ENCODE measurements at regions not wholly inside any gene's neighbourhood (a gene's known extent, or its start where the extent isn't known, plus 50 kb on each side); places are given as distances from the start of the nearest gene placed in this dataset.
"Not testable (repeated sequence)": the region's sequence is repeated elsewhere in the genome, so short reads cannot be mapped to it uniquely, and the experiment has no call there.

- H3K9me3 Mint-ChIP-seq, result no peaks in the 10 kb centered on the region
- peaks cover 3% of the 10 kb centered on the region for H3K4me1 ChIP-seq (ENCODE audit: control insufficient read depth, insufficient read depth, low read length)
- 80 to 90% methylated on average over 1 to 2 of the region's 2 CpGs for WGBS, 2 experiments (ENCODE audit: insufficient coverage in 1 of 2, insufficient read length in 1 of 2)
- no peak for DNase-seq
- H3K4me1 Mint-ChIP-seq, result peaks cover 30% of the 10 kb centered on the region
- H3K36me3 Mint-ChIP-seq (ENCODE audit: low read depth), result no peaks in the 10 kb centered on the region
- no peaks in the 10 kb centered on the region for H3K36me3 ChIP-seq (ENCODE audit: control insufficient read depth, insufficient read depth, low read length)
- H3K9me3 ChIP-seq (ENCODE audit: control insufficient read depth, low read length), result peaks cover 4% of the 10 kb centered on the region
- no peak overlapping the region for H3K27ac Mint-ChIP-seq
- no peak overlapping the region for H3K4me3 Mint-ChIP-seq
- no peak overlapping the region for H3K4me3 ChIP-seq (ENCODE audit: low read length)
- H3K27me3 ChIP-seq (ENCODE audit: control insufficient read depth, insufficient read depth, low read length, poor library complexity, severe bottlenecking), result no peaks in the 10 kb centered on the region
- H3K27ac ChIP-seq (ENCODE audit: low read depth, low read length), result peak overlapping the region; percentile 1
- H3K27me3 Mint-ChIP-seq (ENCODE audit: insufficient read depth), result no peaks in the 10 kb centered on the region
- H3K9ac ChIP-seq (ENCODE audit: extremely low read depth, low read length, poor library complexity, severe bottlenecking), result no peak overlapping the region
- TF ChIP-seq, protein P1, sequence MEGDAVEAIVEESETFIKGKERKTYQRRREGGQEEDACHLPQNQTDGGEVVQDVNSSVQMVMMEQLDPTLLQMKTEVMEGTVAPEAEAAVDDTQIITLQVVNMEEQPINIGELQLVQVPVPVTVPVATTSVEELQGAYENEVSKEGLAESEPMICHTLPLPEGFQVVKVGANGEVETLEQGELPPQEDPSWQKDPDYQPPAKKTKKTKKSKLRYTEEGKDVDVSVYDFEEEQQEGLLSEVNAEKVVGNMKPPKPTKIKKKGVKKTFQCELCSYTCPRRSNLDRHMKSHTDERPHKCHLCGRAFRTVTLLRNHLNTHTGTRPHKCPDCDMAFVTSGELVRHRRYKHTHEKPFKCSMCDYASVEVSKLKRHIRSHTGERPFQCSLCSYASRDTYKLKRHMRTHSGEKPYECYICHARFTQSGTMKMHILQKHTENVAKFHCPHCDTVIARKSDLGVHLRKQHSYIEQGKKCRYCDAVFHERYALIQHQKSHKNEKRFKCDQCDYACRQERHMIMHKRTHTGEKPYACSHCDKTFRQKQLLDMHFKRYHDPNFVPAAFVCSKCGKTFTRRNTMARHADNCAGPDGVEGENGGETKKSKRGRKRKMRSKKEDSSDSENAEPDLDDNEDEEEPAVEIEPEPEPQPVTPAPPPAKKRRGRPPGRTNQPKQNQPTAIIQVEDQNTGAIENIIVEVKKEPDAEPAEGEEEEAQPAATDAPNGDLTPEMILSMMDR (conservative IDR thresholded peaks at IDR 0.05), result no peak
Observed at GRCh38 chr1:30218438-30218837, 504.9 kb downstream of the MATN1 start.

DNA sequence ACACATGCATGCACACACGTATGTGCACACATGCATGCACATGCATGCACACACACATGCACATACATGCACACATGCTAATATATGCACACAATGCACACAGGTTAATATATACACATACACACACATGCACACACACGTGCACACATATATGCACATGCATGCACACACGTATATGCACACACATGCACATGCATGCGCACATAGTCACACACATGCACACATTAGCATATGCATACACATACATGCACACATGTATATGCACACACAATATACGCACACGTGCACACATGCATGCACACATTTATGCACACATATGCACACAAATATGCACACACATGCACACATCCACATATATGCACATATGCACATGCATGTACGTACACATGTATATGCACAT is 506.8 kb downstream of the MATN1 start:
- Mint-ChIP-seq H3K4me3 (no peak overlapping the region), H3K36me3 (ENCODE audit: low read depth) (no peaks in the 10 kb centered on the region), H3K9me3 (no peaks in the 10 kb centered on the region), H3K27ac (no peak overlapping the region), H3K4me1 (peaks cover 30% of the 10 kb centered on the region), H3K27me3 (ENCODE audit: insufficient read depth) (no peaks in the 10 kb centered on the region)
- WGBS, 2 experiments (ENCODE audit: insufficient coverage in 1 of 2, insufficient read length in 1 of 2), result 90 to 93% methylated on average over 6 to 7 of the region's 7 CpGs
- H3K36me3 ChIP-seq (ENCODE audit: control insufficient read depth, insufficient read depth, low read length), result no peaks in the 10 kb centered on the region
- H3K9ac ChIP-seq (ENCODE audit: extremely low read depth, low read length, poor library complexity, severe bottlenecking), result no peak overlapping the region
- H3K4me1 ChIP-seq (ENCODE audit: control insufficient read depth, insufficient read depth, low read length), result peaks cover 3% of the 10 kb centered on the region
- DNase-seq, result no peak
- no peaks in the 10 kb centered on the region for H3K9me3 ChIP-seq (ENCODE audit: control insufficient read depth, low read length)
- TF ChIP-seq, protein P1 (conservative IDR thresholded peaks at IDR 0.05), result no peak
- H3K27ac ChIP-seq (ENCODE audit: low read depth, low read length), result no peak overlapping the region
- no peak overlapping the region for H3K4me3 ChIP-seq (ENCODE audit: low read length)
- no peaks in the 10 kb centered on the region for H3K27me3 ChIP-seq (ENCODE audit: control insufficient read depth, insufficient read depth, low read length, poor library complexity, severe bottlenecking)

DNA sequence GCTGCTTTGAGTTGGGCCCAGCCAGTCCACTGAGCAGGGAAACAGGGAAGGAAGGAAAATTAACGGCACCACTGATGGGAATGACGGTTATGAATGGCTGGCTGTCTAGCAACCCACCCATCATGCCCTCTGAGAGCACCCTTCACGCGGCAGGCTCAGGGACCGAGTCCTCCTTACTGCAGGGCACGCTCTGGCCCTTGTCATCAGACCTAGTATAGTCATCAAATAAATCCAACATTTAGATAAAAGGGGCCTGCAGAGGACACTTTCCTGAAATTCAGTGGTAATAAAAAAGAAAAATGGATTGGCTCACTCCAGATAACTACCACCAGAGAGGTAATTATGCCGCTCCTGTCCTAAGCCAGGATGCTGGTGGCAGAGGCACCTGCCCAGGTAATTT is 509.4 kb downstream of the MATN1 start:
- DNase-seq, result no peak
- Histone ChIP-seq H3K9ac (ENCODE audit: extremely low read depth, low read length, poor library complexity, severe bottlenecking) (no peak overlapping the region), H3K4me3 (ENCODE audit: low read length) (no peak overlapping the region), H3K36me3 (ENCODE audit: control insufficient read depth, insufficient read depth, low read length) (no peaks in the 10 kb centered on the region), H3K9me3 (ENCODE audit: control insufficient read depth, low read length) (no peaks in the 10 kb centered on the region), H3K27me3 (ENCODE audit: control insufficient read depth, insufficient read depth, low read length, poor library complexity, severe bottlenecking) (no peaks in the 10 kb centered on the region), H3K4me1 (ENCODE audit: control insufficient read depth, insufficient read depth, low read length) (no peaks in the 10 kb centered on the region), H3K27ac (ENCODE audit: low read depth, low read length) (no peak overlapping the region)
- H3K27me3 Mint-ChIP-seq (ENCODE audit: insufficient read depth), result no peaks in the 10 kb centered on the region
- no peaks in the 10 kb centered on the region for H3K9me3 Mint-ChIP-seq
- no peak overlapping the region for H3K4me3 Mint-ChIP-seq
- peaks cover 7% of the 10 kb centered on the region for H3K4me1 Mint-ChIP-seq
- H3K27ac Mint-ChIP-seq, result no peak overlapping the region
- WGBS, 2 experiments (ENCODE audit: insufficient coverage in 1 of 2, insufficient read length in 1 of 2), result 91 to 100% methylated on average over 1 to 7 of the region's 7 CpGs
- H3K36me3 Mint-ChIP-seq (ENCODE audit: low read depth), result no peaks in the 10 kb centered on the region
- TF ChIP-seq, protein P1 (conservative IDR thresholded peaks at IDR 0.05), result no peak

- not testable (repeated sequence) for DNase-seq; H3K4me1 Mint-ChIP-seq; H3K27ac ChIP-seq (ENCODE audit: low read depth, low read length); H3K9me3 ChIP-seq (ENCODE audit: control insufficient read depth, low read length); H3K36me3 ChIP-seq (ENCODE audit: control insufficient read depth, insufficient read depth, low read length); H3K27me3 ChIP-seq (ENCODE audit: control insufficient read depth, insufficient read depth, low read length, poor library complexity, severe bottlenecking); H3K27me3 Mint-ChIP-seq (ENCODE audit: insufficient read depth); H3K4me3 ChIP-seq (ENCODE audit: low read length); H3K9ac ChIP-seq (ENCODE audit: extremely low read depth, low read length, poor library complexity, severe bottlenecking); H3K36me3 Mint-ChIP-seq (ENCODE audit: low read depth); H3K9me3 Mint-ChIP-seq; H3K4me3 Mint-ChIP-seq; H3K4me1 ChIP-seq (ENCODE audit: control insufficient read depth, insufficient read depth, low read length); H3K27ac Mint-ChIP-seq
- WGBS, 2 experiments (ENCODE audit: insufficient coverage in 1 of 2, insufficient read length in 1 of 2), result 92% methylated on average over 1 of the region's 1 CpG; no CpG with 5 or more reads in 1 of the 2 experiments
Observed at GRCh38 chr1:30207962-30208361, 515.4 kb downstream of the MATN1 start.

DNA sequence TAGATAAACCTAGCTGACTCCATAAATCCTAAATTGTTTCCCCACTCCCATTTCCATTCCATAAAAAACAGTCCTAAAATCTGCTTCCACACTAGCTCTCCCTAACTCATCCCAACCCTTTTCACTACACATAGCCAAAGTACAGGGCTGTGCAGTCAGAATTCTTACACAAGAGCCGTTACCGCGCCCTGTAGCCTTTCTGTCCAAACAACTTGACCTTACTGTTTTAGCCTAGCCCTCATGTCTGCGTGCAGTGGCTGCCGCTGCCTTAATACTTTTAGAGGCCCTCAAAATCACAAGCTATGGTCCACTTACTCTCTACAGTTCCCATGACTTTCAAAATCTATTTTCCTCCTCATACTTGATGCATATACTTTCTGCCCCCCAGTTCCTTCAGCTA is 516.8 kb downstream of the MATN1 start:
- H3K9ac ChIP-seq (ENCODE audit: extremely low read depth, low read length, poor library complexity, severe bottlenecking); H3K36me3 ChIP-seq (ENCODE audit: control insufficient read depth, insufficient read depth, low read length); H3K27me3 ChIP-seq (ENCODE audit: control insufficient read depth, insufficient read depth, low read length, poor library complexity, severe bottlenecking); H3K36me3 Mint-ChIP-seq (ENCODE audit: low read depth); H3K27ac Mint-ChIP-seq; H3K27ac ChIP-seq (ENCODE audit: low read depth, low read length); H3K4me3 ChIP-seq (ENCODE audit: low read length); H3K4me1 ChIP-seq (ENCODE audit: control insufficient read depth, insufficient read depth, low read length); H3K4me1 Mint-ChIP-seq; H3K27me3 Mint-ChIP-seq (ENCODE audit: insufficient read depth); H3K9me3 ChIP-seq (ENCODE audit: control insufficient read depth, low read length); H3K4me3 Mint-ChIP-seq: not testable (repeated sequence)
- H3K9me3 Mint-ChIP-seq, result peaks cover 12% of the 10 kb centered on the region
- WGBS, 2 experiments (ENCODE audit: insufficient coverage in 1 of 2, insufficient read length in 1 of 2), result 86 to 94% methylated on average over 5 of the region's 5 CpGs
- DNase-seq, result peak; percentile 2

Data from endodermal cell (in vitro differentiated cells).